NCI-H187 (cell line): ENCODE measurements at regions not wholly inside any gene's neighbourhood (a gene's known extent, or its start where the extent isn't known, plus 50 kb on each side); places are given as distances from the start of the nearest gene placed in this dataset.

Experiments used
- DNase-seq, 2 experiments: peaks; one replicate each; lab custom pipeline; 2025; lab: John Stamatoyannopoulos, UW

DNA sequence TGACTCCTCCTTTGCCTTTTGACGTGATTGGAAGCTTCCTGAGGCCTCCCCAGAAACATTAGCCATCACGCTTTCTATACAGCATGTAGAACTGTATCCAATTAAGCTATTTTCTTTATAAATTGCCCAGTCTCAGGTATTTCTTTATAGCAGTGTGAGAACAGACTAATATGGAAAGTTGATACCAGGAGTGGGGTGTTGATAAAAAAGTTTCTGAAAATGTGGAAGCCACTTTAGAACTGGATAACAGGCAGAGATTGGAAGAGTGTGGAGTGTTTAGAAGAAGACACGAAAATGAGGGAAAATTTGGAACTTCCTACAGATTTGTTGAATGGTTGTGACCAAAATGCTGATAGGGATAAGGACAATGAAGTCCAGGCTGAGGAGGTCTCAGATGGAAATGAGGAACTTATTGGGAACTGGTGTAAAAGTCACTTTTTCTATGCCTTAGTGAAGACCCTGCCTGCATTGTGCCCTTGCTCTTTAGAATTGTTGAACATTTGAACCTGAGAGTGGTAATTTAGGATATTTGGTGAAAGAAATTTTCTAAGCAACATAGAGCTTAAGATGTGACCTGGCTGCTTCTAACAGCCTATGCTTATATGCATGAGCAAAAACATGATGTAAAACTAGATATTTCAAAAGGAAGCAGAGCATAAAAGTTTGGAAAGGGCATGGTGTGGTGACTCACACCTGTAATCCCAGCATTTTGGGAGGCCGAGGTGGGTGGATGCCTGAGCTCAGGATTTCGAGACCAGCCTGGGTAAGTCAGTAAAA is 969.7 kb downstream of the DSC3 start:
- no peak for DNase-seq

DNA sequence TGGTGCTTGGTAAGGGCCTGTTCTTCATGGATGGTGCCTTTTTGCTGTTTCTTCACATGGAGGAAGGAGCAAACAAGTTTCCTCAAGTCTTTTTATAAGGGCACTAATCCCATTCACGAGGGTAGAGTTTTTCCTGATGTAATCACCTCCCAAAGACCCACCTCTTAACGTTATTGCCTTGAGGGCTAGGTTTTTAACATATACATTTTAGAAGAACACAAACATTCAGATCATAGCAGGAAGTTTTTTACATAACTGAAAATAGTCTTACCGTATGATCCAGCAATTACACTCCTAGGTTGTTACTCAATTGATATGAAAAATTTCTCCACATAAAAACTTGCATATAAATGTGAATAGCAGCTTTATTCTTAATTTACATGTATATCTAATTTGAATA is 976.3 kb downstream of the DSC3 start:
- DNase-seq, result no peak

DNA sequence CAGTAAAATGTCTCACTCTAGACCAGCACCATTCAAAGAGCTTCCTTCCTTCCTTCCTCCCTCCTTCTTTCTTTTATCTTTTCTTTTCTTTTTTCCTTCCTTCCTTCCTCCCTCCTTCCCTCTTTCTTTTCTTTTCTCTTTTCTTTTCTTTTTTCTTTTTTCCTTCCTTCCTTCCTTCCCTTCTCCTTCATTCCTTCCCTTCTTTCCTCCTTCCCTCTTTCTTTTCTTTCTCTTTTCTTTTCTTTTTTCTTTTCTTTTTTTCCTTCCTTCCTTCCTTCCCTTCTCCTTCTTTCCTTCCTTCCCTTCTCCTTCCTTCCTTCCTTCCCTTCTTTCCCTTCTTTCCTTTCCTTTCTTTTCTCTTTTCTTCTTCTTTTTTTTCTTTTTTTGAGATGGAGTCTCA is 985.1 kb downstream of the DSC3 start:
- no peak for DNase-seq

DNA sequence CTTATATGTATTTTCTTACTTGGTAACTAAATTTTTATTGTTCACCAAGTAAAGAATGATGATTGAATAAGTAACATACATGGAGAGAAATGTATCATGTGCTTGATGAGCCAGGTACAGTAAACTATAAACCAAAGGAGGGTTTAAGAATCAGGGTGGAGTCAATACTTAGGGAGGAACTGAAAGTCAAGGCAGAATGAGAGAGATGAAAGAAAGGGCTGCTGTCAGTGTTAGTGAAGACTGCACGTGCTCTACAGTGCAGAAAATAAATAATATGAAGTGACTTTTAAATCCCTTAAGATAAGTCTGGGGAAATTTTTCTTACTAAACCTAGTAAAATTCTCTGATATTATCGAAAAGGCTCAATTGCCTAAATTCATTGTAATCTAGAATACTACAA is 986.0 kb downstream of the DSC3 start:
- no peak for DNase-seq

DNA sequence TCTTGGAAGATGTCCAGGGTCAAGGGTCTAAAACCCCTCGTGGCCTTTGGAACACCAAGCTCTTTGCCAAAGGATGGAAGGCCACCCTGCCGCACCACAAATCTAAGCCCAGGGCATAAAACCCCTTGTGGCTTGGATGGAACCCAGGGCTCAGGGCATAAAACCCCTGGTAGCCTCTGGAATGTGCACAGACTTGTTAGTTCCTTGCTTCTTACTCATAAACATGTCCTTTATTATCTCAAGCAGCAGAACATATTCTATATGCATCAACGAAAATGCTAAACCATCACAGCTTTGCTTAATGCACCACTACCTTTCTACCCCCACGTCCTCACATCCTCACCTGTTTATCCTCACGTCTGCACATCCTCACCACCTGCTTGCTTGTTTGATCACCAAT is 998.0 kb downstream of the DSC3 start:
- DNase-seq, result no peak

DNA sequence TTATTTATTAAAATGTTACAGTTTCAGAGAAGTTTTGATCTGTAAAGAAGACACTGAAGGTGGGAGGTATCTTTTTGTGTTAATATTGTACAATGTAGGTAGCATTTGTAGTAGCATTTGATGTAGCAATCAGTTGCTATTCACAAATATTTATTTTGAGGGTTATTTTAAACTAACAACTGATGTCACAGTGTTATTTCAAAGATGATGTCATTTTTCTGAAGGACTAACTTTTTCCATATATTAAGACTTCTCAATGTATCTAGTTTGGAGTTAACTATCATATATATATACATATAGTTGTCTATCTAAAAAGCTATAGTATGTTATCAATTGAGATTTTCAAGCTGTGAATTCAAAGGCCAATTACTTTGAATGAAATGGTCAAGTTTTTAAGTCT is 1003.3 kb downstream of the DSC3 start:
- no peak for DNase-seq

DNA sequence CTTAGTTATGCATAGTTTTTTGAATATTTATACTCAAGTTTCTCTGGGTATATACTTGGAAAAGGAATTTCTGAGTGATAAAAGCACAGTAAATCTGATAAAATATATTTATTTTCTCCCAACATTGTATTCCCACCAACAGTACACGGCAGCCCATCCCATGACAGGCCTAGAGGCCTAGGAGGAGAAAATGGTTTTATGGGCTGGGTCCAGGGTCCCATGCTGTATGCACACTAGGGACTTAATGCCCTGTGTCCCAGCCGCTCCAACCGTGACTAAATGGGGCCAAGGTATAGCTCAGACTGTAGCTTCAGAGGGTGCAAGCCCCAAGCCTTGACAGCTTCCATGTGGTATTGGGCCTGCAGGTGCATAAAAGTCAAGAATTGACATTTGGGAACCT is 1007.7 kb downstream of the DSC3 start:
- DNase-seq, result no peak

DNA sequence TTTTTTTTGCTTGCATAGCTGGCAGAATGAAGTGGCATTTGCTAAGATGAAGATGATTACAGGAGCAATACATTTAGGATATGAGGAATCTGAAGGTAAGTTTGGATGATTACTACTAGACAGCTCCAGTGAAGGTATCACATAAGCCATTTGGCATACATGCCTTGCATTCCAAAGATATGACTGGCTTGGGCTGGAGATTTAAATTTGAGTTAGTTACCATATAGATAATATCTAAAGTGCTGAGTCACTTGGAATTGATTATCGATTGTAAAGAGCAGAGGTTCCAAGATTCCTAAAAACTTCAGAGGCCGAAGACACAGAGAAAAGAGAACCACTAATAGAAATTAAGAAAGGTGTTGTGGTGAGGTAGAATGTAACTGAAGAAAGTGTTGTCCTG is 1026.4 kb downstream of the DSC3 start:
- DNase-seq, result no peak

DNA sequence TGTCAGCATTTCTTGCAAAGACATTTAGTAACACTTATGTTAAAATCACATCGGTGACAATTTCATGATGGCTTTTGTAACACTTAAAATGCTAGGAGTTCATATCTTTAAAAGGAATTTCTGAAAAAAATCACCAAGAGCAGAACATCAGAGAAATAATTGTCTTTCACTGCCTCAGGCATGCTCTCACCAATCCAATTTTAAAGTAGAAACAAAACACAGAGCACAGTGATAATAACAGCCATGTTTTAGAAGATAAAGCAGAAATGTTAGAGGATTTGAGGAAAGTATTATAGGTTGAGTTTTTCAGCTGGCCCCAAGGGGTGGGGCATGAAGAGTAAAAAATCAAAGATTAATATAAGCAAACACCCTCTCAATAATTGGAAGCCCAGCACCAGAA is 1037.6 kb downstream of the DSC3 start:
- DNase-seq, result no peak

DNA sequence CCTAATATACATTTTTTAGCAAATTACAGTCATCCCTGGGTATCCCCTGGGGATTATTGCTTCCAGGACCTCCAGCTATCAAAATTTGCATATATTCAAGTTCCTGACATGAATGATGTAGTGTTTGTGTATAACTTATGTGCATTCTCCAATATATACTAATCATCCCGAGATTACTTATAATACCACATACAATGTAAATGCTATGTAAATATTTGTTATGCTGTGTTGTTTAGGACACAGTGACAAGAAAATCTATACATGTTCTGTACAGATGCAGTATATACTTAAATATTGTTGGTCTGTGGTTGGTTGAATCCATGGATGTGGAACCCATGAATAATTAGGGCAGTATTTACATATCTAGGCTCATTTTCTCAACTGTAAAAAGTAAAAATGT is 1060.3 kb downstream of the DSC3 start:
- DNase-seq, result no peak

DNA sequence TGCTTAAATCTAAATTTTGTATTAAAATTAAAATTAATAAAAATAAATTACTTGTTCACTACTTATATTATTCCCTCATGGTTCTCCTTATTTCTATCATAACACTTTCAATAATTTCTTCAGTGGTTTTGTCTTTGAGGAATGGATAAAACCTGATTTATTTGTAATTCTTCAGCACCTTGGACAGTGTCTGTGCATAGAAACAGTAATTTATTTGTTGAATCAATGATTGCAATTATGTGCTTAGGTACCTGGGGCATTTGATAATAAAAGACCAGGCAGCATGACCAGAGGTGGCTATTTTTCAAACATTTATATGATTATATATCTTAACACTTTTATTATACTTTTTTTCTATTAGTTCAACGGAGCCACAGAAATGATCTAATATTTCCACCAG is 1062.7 kb downstream of the DSC3 start:
- no peak for DNase-seq

DNA sequence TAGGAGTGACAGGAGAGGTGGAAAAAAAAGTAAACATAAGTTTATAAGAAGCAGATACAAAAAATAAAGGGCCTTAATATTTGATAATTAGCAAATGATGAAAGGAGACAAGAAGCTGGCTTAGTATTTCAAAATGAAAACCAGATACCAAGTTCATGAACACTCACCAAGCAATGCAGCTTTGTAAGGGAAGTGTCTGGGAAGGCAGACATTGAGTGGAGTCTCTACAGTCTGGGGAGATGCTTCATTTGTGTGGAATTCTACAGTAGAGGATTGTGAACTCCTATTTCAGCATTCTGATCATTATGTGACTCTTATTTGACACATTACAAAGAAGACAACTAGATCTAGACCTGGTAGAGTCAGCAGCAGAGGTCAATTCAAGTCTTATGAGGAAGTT is 1072.7 kb downstream of the DSC3 start:
- DNase-seq, result no peak

DNA sequence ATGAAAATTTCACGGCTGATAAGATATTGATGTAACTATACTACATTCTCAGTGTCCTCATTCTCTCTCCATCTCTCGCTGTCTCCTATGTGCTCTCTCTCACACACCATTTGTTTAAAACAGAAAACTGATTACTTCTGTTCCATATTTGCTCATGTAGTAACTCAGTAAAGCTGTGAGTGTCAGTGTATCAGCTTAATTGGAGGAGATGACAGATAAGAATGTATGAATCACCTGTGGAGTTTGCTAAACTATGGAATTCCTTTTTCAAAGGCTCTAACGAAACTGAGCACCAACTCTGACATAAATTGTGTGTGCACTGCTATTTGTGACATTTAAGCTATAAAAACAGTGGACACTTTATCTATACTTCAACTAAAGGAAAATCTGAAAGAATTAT is 1080.0 kb downstream of the DSC3 start:
- DNase-seq, result no peak

DNA sequence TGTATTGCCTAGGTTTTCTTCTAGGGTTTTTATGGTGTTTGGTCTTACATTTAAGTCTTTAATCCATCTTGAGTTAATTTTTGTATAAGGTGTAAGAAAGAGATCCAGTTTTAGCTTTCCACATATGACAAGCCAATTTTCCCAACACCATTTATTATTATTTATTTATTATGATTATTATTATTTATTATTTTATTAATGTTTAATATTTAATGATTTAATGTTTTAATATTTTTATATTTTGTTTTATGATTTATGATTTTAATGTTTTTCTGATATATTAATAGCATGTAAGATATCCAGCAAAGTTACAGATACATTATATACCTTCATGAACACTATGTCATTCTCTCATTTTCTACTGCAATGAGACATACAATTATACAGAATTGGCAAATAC is 1082.0 kb downstream of the DSC3 start:
- DNase-seq, result no peak

DNA sequence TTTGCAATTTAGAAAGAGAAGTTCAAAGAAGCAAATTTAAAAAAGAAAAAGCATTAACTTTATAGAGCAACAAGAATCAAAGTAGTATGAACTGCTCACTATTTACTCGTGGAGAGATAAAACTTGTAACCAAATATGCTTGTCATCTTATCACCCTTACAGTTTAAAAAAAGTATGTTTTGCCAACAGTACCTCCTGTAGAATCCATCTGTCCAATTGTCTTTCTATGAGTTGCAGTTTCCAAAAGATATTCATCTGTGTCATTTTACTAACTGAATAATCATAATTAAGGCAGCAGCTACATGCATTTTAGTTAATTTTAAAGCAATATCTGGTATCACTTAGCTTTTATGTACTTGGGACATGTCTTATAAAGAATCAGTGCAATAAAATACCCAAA is 1112.3 kb downstream of the DSC3 start:
- no peak for DNase-seq

DNA sequence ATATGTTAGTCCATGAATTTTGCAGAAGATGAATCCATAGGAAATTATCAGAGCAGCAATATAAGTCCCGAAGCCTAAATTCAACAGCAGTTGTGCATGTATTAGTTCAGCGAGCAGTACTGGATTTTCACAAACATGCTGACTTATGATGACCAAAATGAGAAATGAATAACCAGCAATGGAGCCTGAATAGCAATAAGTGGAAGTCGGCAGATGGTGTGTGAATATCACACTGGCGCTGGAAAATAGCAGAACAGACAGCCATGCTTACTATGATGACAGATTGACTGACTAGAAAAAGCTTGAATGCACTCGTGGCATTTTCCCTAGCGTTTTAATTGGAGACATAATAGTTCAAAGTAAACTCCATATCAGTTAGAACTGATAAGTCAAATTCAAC is 1114.5 kb downstream of the DSC3 start:
- DNase-seq, result no peak

DNA sequence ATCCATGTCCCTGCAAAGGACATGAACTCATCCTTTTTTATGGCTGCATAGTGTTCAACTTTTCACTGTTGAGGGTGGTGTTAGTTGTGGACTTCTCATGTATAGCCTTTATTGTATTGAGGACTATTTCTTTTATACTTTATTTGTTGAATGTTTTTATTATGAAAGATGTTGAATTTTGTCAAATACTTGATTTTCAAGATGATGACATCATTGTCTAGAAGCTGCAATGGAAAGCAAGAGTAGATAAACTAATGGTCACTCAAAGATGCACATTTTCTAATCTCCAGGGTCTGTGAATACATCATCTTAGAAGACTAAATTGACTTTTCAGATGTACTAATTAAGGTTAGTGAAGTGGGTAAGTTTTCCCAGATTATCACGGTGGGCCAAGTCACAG is 1117.0 kb downstream of the DSC3 start:
- no peak for DNase-seq

DNA sequence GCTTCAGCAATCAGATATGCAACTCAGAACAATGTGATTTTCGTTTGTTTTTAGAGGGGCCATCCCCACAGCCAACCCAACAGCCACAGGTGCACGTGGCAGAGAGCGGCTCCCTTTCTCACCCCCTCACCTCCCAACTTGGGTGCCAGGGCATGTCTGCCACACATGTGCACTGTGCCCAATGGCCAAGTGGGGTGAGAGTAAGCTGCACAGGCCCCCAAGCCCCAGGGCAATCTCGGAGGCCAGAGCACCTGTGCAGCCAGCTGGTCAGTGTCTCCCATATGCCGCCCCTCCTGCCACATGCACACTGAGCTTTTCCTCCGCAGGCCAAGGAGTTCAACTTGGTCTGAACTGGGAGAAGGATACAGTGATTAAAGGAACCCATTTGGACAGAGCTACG is 1130.2 kb downstream of the DSC3 start:
- no peak for DNase-seq

DNA sequence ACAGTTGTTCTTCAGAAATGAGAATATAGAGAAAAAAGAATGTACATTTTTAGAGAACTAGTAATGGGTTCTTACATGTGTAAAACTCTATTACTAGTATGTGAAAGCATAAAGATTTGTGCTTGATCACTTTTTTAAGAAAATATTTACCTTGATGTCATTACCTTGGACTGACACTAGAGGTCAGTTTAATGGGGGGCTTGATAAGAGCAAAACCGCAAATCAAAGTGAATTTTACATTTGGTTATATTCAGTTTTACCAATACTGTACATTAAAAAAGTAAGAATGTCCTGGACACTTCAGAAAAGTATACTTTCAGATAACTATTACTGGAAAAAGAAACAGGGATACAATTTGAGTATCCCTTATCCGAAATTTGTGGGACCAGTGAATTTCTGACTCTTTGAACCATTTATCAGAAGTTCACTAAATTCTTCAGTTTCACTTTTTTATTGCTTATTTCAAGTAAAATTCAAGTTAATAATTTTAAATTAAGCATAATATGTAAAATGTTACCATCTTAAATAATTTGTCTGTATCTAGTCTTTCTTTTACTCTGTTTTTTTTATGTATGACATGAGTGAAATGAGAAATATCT is 1149.5 kb downstream of the DSC3 start:
- DNase-seq, result no peak

DNA sequence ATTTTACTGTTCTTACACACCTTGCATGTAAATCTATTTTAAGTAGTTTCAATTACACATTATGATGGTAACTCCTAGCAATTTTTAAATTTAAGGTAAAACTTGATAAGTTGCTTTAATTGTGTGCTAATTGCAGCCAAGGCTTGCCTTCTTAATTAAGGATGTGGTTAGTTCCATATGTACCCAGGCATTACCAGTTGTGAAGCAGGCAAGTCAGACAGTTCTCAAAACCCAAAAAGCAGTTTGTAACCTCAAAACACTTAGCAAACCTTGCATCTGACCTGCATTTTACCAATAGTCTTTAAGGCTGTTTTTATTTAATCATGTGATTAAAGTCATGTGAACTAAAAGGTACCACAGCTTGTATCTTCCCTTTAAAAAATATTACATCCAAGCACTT is 1159.4 kb downstream of the DSC3 start:
- DNase-seq, result no peak

DNA sequence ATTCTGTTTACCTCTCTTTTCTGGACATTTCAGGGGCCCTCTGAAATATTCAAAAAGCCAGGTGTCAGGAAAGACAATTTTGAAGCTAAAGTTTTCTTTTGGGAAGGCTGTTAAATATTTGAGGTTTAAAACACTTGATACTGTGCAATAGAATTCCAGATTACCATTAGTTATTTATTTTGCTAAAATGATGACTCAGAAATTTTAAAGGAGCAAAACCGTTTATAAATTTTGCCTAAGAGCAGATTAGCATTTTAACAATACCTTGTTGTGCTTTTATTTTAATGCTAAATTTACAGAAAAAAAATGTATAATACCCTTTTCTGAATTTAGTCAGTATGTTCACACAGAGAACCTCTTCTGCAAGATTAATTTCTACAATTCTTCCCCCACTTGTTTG is 1159.9 kb downstream of the DSC3 start:
- no peak for DNase-seq

DNA sequence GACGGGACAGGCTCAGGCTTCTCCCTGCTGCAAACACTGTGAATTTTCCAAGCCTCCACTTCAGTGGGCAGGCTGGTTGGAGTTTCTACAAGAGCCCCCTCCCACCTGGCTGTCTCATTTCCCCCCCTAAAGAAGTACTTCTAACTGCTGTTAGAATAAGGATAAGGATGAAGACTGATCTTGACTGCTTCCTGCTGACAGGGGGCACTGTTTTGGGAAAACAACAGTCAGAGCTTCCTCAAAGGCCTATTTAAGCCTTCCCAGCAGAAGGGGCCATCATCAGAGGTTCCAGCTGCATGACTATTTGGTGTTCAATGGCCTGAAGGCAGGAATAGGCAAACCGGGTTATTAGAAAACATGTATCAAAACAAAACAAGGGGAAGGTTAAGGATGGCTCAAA is 1162.8 kb downstream of the DSC3 start:
- no peak for DNase-seq

DNA sequence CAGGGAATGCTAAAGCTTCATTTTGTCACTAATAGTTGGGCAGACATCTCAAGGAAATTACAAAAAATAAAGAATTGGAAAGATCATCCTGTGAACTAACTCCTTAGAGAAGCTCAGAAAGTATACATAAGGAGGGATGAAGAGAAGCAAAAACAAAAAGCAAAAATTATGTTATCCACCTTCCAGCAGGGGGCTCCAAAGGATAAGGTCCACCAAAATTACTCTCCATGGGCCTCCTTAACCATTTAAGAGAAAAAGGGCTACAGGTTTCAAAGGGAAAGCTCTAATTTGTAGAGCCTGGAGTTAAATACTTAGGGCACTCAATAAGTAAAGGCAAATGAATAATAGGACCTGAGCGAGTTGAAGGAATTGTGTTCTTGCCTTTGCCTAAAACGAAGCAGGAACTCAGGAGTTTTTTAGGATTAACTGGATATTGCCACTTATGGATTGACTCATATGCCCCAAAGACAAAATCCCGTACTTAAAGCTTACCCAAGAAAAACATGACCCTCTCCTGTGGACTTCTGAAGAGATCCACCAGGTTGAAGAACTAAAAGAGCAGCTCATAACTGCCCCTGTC is 1167.9 kb downstream of the DSC3 start:
- peak in 1 of 2 experiments; percentile 3 for DNase-seq

DNA sequence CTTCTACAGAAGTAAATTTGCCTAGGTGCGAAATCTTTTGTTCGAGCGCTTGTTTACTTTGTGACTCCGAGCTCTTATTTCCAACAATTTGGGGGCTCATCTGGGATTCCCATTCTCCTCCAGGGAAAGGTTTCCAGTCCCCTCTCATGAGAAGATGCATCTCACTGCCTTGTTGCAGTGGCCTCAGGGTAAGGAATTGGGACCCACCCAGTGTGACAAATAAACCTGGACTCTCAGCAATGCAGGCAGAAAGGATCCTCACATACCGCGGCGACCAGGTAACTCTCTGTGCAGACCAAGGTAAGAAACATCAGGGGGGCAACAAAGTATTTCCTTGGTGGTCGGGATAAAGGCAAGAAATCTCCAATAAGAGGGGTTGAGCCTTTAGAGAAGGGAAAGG is 1169.3 kb downstream of the DSC3 start:
- DNase-seq, result no peak
